MCF 10A (cell line): ENCODE measurements at regions not wholly inside any gene's neighbourhood (a gene's known extent, or its start where the extent isn't known, plus 50 kb on each side); places are given as distances from the start of the nearest gene placed in this dataset.

Experiments
- BruUV-seq: library from RNA; stranded (reverse); fragments of 400-500 nt; replicated peaks from 2 replicates; lab custom pipeline; 2021; lab: Mats Ljungman, UMichigan
- CTCF ChIA-PET: fragments of 300-600 bp; sonication (Branson Sonifier 250); formaldehyde crosslinking; extraction: SDS; loops from one replicate; lab custom pipeline; 2021; ENCODE audit warnings: antibody characterized with exemption, inconsistent platforms; lab: Yijun Ruan, JAX
- POLR2A ChIA-PET: fragments of 300-600, 350-650 bp; sonication (Branson Sonifier 250); formaldehyde crosslinking; extraction: SDS; loops from one replicate; lab custom pipeline; 2020; ENCODE audit warnings: antibody characterized with exemption, inconsistent platforms; lab: Yijun Ruan, JAX
- DNase-seq: peaks from one replicate; pipeline ENCODE4 v3.0.0-alpha.2; 2018; ENCODE audit not compliant: unreplicated experiment
- H3K27ac Mint-ChIP-seq: one replicate; pipeline ENCODE4 v1.8.0; 2022; ENCODE audit warnings: mild to moderate bottlenecking, low read depth, mixed read lengths; ENCODE audit not compliant: unreplicated experiment
- H3K27me3 Mint-ChIP-seq: one replicate; pipeline ENCODE4 v1.8.0; 2022; ENCODE audit warnings: mixed read lengths; ENCODE audit not compliant: insufficient read depth, unreplicated experiment
- H3K36me3 Mint-ChIP-seq: one replicate; pipeline ENCODE4 v1.8.0; 2022; ENCODE audit warnings: mild to moderate bottlenecking, moderate library complexity, mixed read lengths; ENCODE audit not compliant: insufficient read depth, unreplicated experiment
- H3K4me1 Mint-ChIP-seq: one replicate; pipeline ENCODE4 v1.8.0; 2022; ENCODE audit warnings: mixed read lengths; ENCODE audit not compliant: insufficient read depth, unreplicated experiment
- H3K4me3 Mint-ChIP-seq: one replicate; pipeline ENCODE4 v1.8.0; 2022; ENCODE audit warnings: mild to moderate bottlenecking, moderate library complexity, mixed read lengths; ENCODE audit not compliant: unreplicated experiment
- H3K9me3 Mint-ChIP-seq: one replicate; pipeline ENCODE4 v1.8.0; 2022; ENCODE audit warnings: mixed read lengths; ENCODE audit not compliant: unreplicated experiment
- CTCF ChIP-seq: fragments of 200-600 bp; IDR thresholded peaks from one replicate; pipeline ENCODE4 v1.8.0; 2022; ENCODE audit warnings: antibody characterized with exemption, mild to moderate bottlenecking; ENCODE audit not compliant: unreplicated experiment
- intact Hi-C: fragments of 100-400 bp; cut with micrococcal nuclease; formaldehyde crosslinking; loops from 2 replicates; pipeline ENCODE4 v1.14.1; 2022

GRCh38 chr6:14381829-14382677 is 264.5 kb downstream of the CD83 start:
- Mint-ChIP-seq H3K36me3 (peaks cover under 1% of the 10 kb centered on the region), H3K4me3 (no peak overlapping the region), H3K4me1 (no peaks in the 10 kb centered on the region), H3K27me3 (no peaks in the 10 kb centered on the region), H3K9me3 (no peaks in the 10 kb centered on the region), H3K27ac (no peak overlapping the region)
- no TSS peak for BruUV-seq
- no peak for DNase-seq
- ChIA-PET POLR2A (no interaction called here), CTCF (no interaction called here)
- intact Hi-C loops = no loop called here
- no peak for TF ChIP-seq CTCF

- CTCF ChIA-PET = no interaction called here
Observed at GRCh38 chr6:14382678-14383236, 265.2 kb downstream of the CD83 start.

GRCh38 chr6:14383393-14384174 is 266.0 kb downstream of the CD83 start:
- Mint-ChIP-seq H3K4me1 (no peaks in the 10 kb centered on the region), H3K27ac (no peak overlapping the region), H3K4me3 (no peak overlapping the region), H3K27me3 (no peaks in the 10 kb centered on the region), H3K9me3 (no peaks in the 10 kb centered on the region), H3K36me3 (peaks cover 7% of the 10 kb centered on the region)
- TF ChIP-seq CTCF = no peak
- CTCF ChIA-PET = no interaction called here
- BruUV-seq = no TSS peak
- POLR2A ChIA-PET = no interaction called here
- intact Hi-C loops = no loop called here
- no peak for DNase-seq

More at GRCh38 chr6:14382678-14383236, 265.2 kb downstream of the CD83 start:
- POLR2A ChIA-PET = no interaction called here
- DNase-seq = no peak
- Mint-ChIP-seq H3K4me1 (no peaks in the 10 kb centered on the region), H3K27ac (no peak overlapping the region), H3K27me3 (no peaks in the 10 kb centered on the region), H3K36me3 (peaks cover 7% of the 10 kb centered on the region), H3K9me3 (no peaks in the 10 kb centered on the region), H3K4me3 (no peak overlapping the region)
- no peak for TF ChIP-seq CTCF
- BruUV-seq = no TSS peak
- intact Hi-C loops = no loop called here
